ENCODE measurements at regions not wholly inside any gene's neighbourhood (a gene's known extent, or its start where the extent isn't known, plus 50 kb on each side); places are given as distances from the start of the nearest gene placed in this dataset.

GRCh38 chr6:76481101-76481500, 408.6 kb upstream of the IMPG1 start:
- TF ChIP-seq POLR2AphosphoS5 (IDR thresholded peaks at IDR 0.05; ENCODE audit: low read depth, low read length) (no peak), TAF1 (IDR thresholded peaks at IDR 0.05; ENCODE audit: borderline replicate concordance, insufficient read depth, low read length) (no peak), SIN3A (IDR thresholded peaks at IDR 0.05; ENCODE audit: borderline replicate concordance, insufficient read depth, low read length) (no peak), FOXP2 (optimal IDR thresholded peaks at IDR 0.05; ENCODE audit: borderline replicate concordance, extremely low read depth, extremely low read length, insufficient read depth) (no peak), REST (IDR thresholded peaks at IDR 0.05; ENCODE audit: insufficient read depth in 1 of 2, low read depth in 2 of 2, low read length in 2 of 2) (no peak)

GRCh38 chr6:76472858-76473257, 400.4 kb upstream of the IMPG1 start:
- TF ChIP-seq POLR2AphosphoS5 (IDR thresholded peaks at IDR 0.05; ENCODE audit: low read depth, low read length), result no peak
- no peak for TF ChIP-seq SIN3A (IDR thresholded peaks at IDR 0.05; ENCODE audit: borderline replicate concordance, insufficient read depth, low read length)
- TF ChIP-seq TAF1 (IDR thresholded peaks at IDR 0.05; ENCODE audit: borderline replicate concordance, insufficient read depth, low read length), result no peak
- no peak for TF ChIP-seq REST (IDR thresholded peaks at IDR 0.05; ENCODE audit: insufficient read depth in 1 of 2, low read depth in 2 of 2, low read length in 2 of 2)
- no peak for TF ChIP-seq FOXP2 (optimal IDR thresholded peaks at IDR 0.05; ENCODE audit: borderline replicate concordance, extremely low read depth, extremely low read length, insufficient read depth)

DNA sequence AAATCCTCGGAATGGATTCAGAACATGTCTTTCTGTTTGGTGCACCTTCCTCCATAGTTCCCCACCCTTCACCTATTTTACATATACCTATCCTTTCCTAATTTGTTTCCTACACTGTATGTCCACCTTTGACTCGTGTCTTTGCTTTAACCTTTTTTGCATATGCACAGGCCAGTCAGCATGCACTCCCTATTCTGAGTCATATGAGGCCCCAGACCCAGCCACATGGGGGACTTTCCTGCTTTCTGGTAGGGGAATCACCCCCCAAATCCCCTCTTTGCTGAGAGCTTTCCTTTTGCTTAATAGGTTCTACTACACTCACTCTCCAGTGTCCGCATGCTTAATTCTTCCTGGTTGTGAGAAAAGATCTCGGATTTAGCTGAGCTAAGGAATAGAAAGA, 393.8 kb upstream of the IMPG1 start:
- TF ChIP-seq FOXP2 (optimal IDR thresholded peaks at IDR 0.05; ENCODE audit: borderline replicate concordance, extremely low read depth, extremely low read length, insufficient read depth) (no peak), REST (IDR thresholded peaks at IDR 0.05; ENCODE audit: insufficient read depth in 1 of 2, low read depth in 2 of 2, low read length in 2 of 2) (no peak), TAF1 (IDR thresholded peaks at IDR 0.05; ENCODE audit: borderline replicate concordance, insufficient read depth, low read length) (no peak), POLR2AphosphoS5 (IDR thresholded peaks at IDR 0.05; ENCODE audit: low read depth, low read length) (no peak), SIN3A (IDR thresholded peaks at IDR 0.05; ENCODE audit: borderline replicate concordance, insufficient read depth, low read length) (no peak)

DNA sequence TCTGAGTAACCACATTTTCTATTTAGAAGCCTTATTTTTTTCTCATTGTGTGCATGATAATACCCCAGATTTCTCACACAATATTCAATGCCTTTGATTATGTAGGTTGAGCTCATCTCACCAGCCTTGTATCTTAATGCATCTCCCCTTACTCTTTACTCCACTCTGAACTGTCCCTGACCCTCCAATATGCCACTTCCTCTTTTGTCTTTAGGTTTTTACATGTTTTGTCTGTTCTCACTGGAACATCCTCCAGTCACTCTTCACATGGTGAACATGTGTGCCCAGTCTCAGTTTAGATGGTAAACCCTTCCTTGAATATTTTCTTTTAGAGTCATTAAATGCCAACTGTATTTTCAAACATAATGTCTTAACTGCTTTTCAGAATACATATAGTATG, 392.9 kb upstream of the IMPG1 start:
- TF ChIP-seq SIN3A (IDR thresholded peaks at IDR 0.05; ENCODE audit: borderline replicate concordance, insufficient read depth, low read length) (no peak), TAF1 (IDR thresholded peaks at IDR 0.05; ENCODE audit: borderline replicate concordance, insufficient read depth, low read length) (no peak), FOXP2 (optimal IDR thresholded peaks at IDR 0.05; ENCODE audit: borderline replicate concordance, extremely low read depth, extremely low read length, insufficient read depth) (no peak), POLR2AphosphoS5 (IDR thresholded peaks at IDR 0.05; ENCODE audit: low read depth, low read length) (no peak), REST (IDR thresholded peaks at IDR 0.05; ENCODE audit: insufficient read depth in 1 of 2, low read depth in 2 of 2, low read length in 2 of 2) (no peak)

DNA sequence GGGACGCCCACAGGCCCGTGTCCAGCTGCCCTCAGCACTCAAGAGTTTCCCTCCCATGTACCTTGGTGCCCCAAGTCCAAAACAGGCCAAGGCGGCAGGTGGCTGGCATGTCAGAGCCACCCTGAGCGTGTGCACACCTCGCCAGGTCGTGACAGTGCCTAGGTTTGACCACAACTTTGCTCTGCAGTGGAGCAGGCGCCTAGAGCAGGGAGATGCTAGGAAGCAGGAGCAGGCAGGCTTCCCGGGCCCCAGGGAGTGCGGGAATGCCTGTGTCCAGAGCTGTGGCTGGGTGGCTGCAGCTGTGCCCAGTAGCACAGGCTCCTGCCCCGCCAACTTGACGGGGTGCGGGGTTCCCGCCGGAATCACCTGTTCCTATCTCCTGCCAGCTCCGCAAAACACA, 380.8 kb upstream of the IMPG1 start:
- TF ChIP-seq POLR2AphosphoS5 (IDR thresholded peaks at IDR 0.05; ENCODE audit: low read depth, low read length), result no peak
- no peak for TF ChIP-seq FOXP2 (optimal IDR thresholded peaks at IDR 0.05; ENCODE audit: borderline replicate concordance, extremely low read depth, extremely low read length, insufficient read depth)

All from PFSK-1 (cell line).